ENCODE measurements at regions not wholly inside any gene's neighbourhood (a gene's known extent, or its start where the extent isn't known, plus 50 kb on each side); places are given as distances from the start of the nearest gene placed in this dataset.

- intact Hi-C loops (cut with DNase I), result no loop called here
- no peaks in the 10 kb centered on the region for H3K4me1 ChIP-seq
- no peak overlapping the region for H3K27ac ChIP-seq
- H3K9me3 ChIP-seq, result peaks cover 0 to 16% (median 4%) of the 10 kb centered on the region in 12 donors
- ATAC-seq (no peak), DNase-seq (no peak)
- no peak overlapping the region for H3K4me3 ChIP-seq
- TF ChIP-seq POLR2A (IDR thresholded peaks at IDR 0.05), result no peak
- no peak for TF ChIP-seq CTCF (IDR thresholded peaks at IDR 0.05)
- H3K36me3 ChIP-seq, result no peaks in the 10 kb centered on the region
- H3K27me3 ChIP-seq, result no peaks in the 10 kb centered on the region
- WGBS, 4 donors, result 86 to 92% (median 89%) methylated on average over 2 of the region's 2 CpGs
Measured at GRCh38 chr2:82913566-82913965, 1545.5 kb downstream of the SUCLG1 start.

- Histone ChIP-seq H3K9me3 (no peaks in the 10 kb centered on the region), H3K4me1 (no peaks in the 10 kb centered on the region), H3K27me3 (no peaks in the 10 kb centered on the region), H3K36me3 (no peaks in the 10 kb centered on the region), H3K4me3 (no peak overlapping the region), H3K27ac (no peak overlapping the region)
- 94 to 100% (median 96%) methylated on average over 6 of the region's 6 CpGs for WGBS, 4 donors
- DNase-seq (no peak), ATAC-seq (no peak)
- TF ChIP-seq CTCF (IDR thresholded peaks at IDR 0.05) (no peak), POLR2A (IDR thresholded peaks at IDR 0.05) (no peak)
- intact Hi-C loops (cut with DNase I), result no loop called here
Measured at GRCh38 chr2:82896117-82896516, 1563.0 kb downstream of the SUCLG1 start.

GRCh38 chr2:82893190-82893589 is 1565.9 kb downstream of the SUCLG1 start:
- DNase-seq (no peak), ATAC-seq (no peak)
- H3K9me3 ChIP-seq, result no peaks in the 10 kb centered on the region
- H3K36me3 ChIP-seq, result no peaks in the 10 kb centered on the region
- H3K27me3 ChIP-seq, result no peaks in the 10 kb centered on the region
- H3K4me3 ChIP-seq, result no peak overlapping the region
- H3K4me1 ChIP-seq, result no peaks in the 10 kb centered on the region
- no peak overlapping the region for H3K27ac ChIP-seq
- intact Hi-C loops (cut with DNase I), result no loop called here
- WGBS, 4 donors, result 41 to 48% (median 44%) methylated on average over 2 of the region's 2 CpGs
- no peak for TF ChIP-seq POLR2A (IDR thresholded peaks at IDR 0.05)
- TF ChIP-seq CTCF (IDR thresholded peaks at IDR 0.05), result no peak

GRCh38 chr2:82879803-82880202 is 1579.3 kb downstream of the SUCLG1 start:
- ATAC-seq (no peak), DNase-seq (no peak)
- Histone ChIP-seq H3K27ac (no peak overlapping the region), H3K9me3 (peaks cover 0 to 10% (median 0%) of the 10 kb centered on the region in 12 donors), H3K36me3 (no peaks in the 10 kb centered on the region), H3K4me3 (no peak overlapping the region), H3K27me3 (no peaks in the 10 kb centered on the region), H3K4me1 (no peaks in the 10 kb centered on the region)
- TF ChIP-seq POLR2A (IDR thresholded peaks at IDR 0.05), result no peak
- TF ChIP-seq CTCF (IDR thresholded peaks at IDR 0.05), result no peak
- intact Hi-C loops (cut with DNase I), result no loop called here
- 42 to 65% (median 47%) methylated on average over 2 of the region's 2 CpGs for WGBS, 4 donors

All from heart left ventricle (tissue), 16 donors.